ENCODE measurements at regions not wholly inside any gene's neighbourhood (a gene's known extent, or its start where the extent isn't known, plus 50 kb on each side); places are given as distances from the start of the nearest gene placed in this dataset.

DNA sequence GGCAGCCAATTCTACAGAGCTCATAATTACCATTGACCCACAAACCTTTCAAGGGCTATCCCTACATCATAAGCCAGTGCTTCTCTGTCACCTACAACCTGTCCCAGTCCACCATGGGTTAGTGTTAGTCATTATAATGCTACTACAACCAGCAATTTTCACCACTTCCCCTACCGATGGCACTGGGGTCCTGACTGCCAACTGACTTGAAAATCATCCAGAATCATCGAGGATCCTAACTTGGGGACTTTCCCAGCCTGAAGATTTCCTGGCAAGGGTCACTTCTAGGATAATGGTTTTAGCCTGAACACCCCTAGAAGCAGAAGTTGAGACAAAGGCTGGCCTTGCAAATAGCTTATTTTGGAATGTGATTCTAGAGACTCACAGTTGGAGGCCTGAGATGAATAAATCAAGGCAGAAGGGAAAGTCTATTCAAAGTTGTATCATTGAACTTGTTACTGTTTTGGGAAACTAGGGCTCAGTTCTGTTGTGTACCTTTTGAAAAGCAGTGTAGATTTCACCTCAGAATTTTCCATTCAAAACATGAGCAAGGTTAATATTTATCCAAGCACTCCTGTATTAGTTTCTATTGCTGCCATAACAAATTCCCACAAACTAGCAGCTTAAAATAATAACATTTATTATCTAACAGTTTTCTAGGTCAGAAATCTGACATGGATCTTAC, 633.0 kb downstream of the LRRC70 start:
- POLR2A ChIA-PET (ENCODE audit: unreplicated experiment) = no interaction called here
- Histone ChIP-seq H3K56ac (ENCODE audit: extremely low read depth, insufficient read depth, low read length) (no peak overlapping the region), H3K27me3 (ENCODE audit: control insufficient read depth, insufficient read depth, low read length) (no peaks in the 10 kb centered on the region), H3K4me1 (ENCODE audit: control insufficient read depth, insufficient read depth, low read length) (no peaks in the 10 kb centered on the region), H3K9me3 (ENCODE audit: control insufficient read depth, insufficient read depth, low read length) (peaks cover 4% of the 10 kb centered on the region; the same call in 1 of the 2 replicates), H3K23ac (ENCODE audit: low read depth, low read length) (no peak overlapping the region), H2AFZ (replicated peaks; ENCODE audit: low read length, poor library complexity) (no peak overlapping the region), H3K4me3 (ENCODE audit: insufficient read depth, low read depth, low read length) (no peak overlapping the region), H2BK20ac (ENCODE audit: low read depth, low read length) (no peak overlapping the region), H4K5ac (ENCODE audit: low read depth, low read length) (no peak overlapping the region), H3K9me1 (ENCODE audit: insufficient read depth, low read length) (no peaks in the 10 kb centered on the region), H3K18ac (ENCODE audit: low read depth, low read length) (no peak overlapping the region), H3K14ac (replicated peaks; ENCODE audit: low read depth, low read length) (no peak overlapping the region), H3K9ac (ENCODE audit: low read depth, low read length) (no peak overlapping the region), H2BK5ac (ENCODE audit: low read depth, low read length, poor library complexity, severe bottlenecking) (no peak overlapping the region), H3K79me1 (ENCODE audit: low read depth in 1 of 2, low read length in 2 of 2) (no peaks in the 10 kb centered on the region), H2AK9ac (replicated peaks; ENCODE audit: low read depth, low read length, poor library complexity) (no peak overlapping the region), H2BK120ac (ENCODE audit: low read depth, low read length) (no peak overlapping the region), H4K20me1 (ENCODE audit: insufficient read depth, low read length) (no peaks in the 10 kb centered on the region), H4K8ac (ENCODE audit: low read depth in 2 of 2, low read length in 2 of 2) (no peak overlapping the region), H2AK5ac (ENCODE audit: low read depth, low read length) (no peak overlapping the region), H2BK15ac (ENCODE audit: low read depth, low read length) (no peak overlapping the region), H3K4me2 (ENCODE audit: low read depth, low read length) (no peak overlapping the region), H3K4ac (ENCODE audit: low read depth, low read length) (no peak overlapping the region), H4K91ac (ENCODE audit: insufficient read depth, low read depth, low read length) (no peak overlapping the region), H3K36me3 (ENCODE audit: control insufficient read depth, insufficient read depth, low read length) (no peaks in the 10 kb centered on the region), H3K27ac (ENCODE audit: insufficient read depth, low read length) (no peak overlapping the region)
- dilution Hi-C loops (cut with HindIII; ENCODE audit: low sequenced_read_pairs, unreplicated experiment) (no loop called here), intact Hi-C loops (cut with micrococcal nuclease) (no loop called here), in situ Hi-C loops (cut with MboI; ENCODE audit: low sequenced_read_pairs) (no loop called here)
- no peak for TF ChIP-seq MXI1 (IDR thresholded peaks at IDR 0.05; ENCODE audit: borderline replicate concordance, low read depth, low read length)
- no peak for TF ChIP-seq RAD21 (IDR thresholded peaks at IDR 0.05; ENCODE audit: low read length)
- TF ChIP-seq, protein P1, sequence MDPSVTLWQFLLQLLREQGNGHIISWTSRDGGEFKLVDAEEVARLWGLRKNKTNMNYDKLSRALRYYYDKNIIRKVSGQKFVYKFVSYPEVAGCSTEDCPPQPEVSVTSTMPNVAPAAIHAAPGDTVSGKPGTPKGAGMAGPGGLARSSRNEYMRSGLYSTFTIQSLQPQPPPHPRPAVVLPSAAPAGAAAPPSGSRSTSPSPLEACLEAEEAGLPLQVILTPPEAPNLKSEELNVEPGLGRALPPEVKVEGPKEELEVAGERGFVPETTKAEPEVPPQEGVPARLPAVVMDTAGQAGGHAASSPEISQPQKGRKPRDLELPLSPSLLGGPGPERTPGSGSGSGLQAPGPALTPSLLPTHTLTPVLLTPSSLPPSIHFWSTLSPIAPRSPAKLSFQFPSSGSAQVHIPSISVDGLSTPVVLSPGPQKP (IDR thresholded peaks at IDR 0.05; ENCODE audit: borderline replicate concordance, low read depth, low read length) = no peak
- no peak for TF ChIP-seq MAFK (IDR thresholded peaks at IDR 0.05; ENCODE audit: low read depth, low read length)
- TF ChIP-seq, protein P2, sequence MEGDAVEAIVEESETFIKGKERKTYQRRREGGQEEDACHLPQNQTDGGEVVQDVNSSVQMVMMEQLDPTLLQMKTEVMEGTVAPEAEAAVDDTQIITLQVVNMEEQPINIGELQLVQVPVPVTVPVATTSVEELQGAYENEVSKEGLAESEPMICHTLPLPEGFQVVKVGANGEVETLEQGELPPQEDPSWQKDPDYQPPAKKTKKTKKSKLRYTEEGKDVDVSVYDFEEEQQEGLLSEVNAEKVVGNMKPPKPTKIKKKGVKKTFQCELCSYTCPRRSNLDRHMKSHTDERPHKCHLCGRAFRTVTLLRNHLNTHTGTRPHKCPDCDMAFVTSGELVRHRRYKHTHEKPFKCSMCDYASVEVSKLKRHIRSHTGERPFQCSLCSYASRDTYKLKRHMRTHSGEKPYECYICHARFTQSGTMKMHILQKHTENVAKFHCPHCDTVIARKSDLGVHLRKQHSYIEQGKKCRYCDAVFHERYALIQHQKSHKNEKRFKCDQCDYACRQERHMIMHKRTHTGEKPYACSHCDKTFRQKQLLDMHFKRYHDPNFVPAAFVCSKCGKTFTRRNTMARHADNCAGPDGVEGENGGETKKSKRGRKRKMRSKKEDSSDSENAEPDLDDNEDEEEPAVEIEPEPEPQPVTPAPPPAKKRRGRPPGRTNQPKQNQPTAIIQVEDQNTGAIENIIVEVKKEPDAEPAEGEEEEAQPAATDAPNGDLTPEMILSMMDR (conservative IDR thresholded peaks at IDR 0.05; ENCODE audit: low read depth, low read length) = no peak
- no peak for TF ChIP-seq POLR2A (IDR thresholded peaks at IDR 0.05; ENCODE audit: low read depth, low read length)
- TF ChIP-seq SMC3 (IDR thresholded peaks at IDR 0.05; ENCODE audit: low read depth, low read length) = no peak
- TF ChIP-seq, protein P3, sequence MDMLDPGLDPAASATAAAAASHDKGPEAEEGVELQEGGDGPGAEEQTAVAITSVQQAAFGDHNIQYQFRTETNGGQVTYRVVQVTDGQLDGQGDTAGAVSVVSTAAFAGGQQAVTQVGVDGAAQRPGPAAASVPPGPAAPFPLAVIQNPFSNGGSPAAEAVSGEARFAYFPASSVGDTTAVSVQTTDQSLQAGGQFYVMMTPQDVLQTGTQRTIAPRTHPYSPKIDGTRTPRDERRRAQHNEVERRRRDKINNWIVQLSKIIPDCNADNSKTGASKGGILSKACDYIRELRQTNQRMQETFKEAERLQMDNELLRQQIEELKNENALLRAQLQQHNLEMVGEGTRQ (IDR thresholded peaks at IDR 0.05; ENCODE audit: low read depth, low read length) = no peak
- TF ChIP-seq NFE2L2 (IDR thresholded peaks at IDR 0.05; ENCODE audit: low read depth, low read length) = no peak
- TF ChIP-seq RFX5 (IDR thresholded peaks at IDR 0.05; ENCODE audit: low read depth, low read length) = no peak
- TF ChIP-seq FOS (IDR thresholded peaks at IDR 0.05; ENCODE audit: low read depth, low read length) = no peak
- no peak for TF ChIP-seq BHLHE40 (IDR thresholded peaks at IDR 0.05; ENCODE audit: low read depth, low read length)
- TF ChIP-seq RCOR1 (IDR thresholded peaks at IDR 0.05; ENCODE audit: insufficient replicate concordance, low read length) = no peak
- no peak for ATAC-seq (ENCODE audit: low read depth)
- WGBS, 2 experiments (ENCODE audit: extremely low coverage in 2 of 2, insufficient read length in 1 of 2) = 0% methylated on average over 1 of the region's 2 CpGs; no CpG with 5 or more reads in 1 of the 2 experiments
- BruUV-seq (replicated peaks) = no TSS peak
- CTCF ChIA-PET = no interaction called here
- no peak for DNase-seq

Measured in IMR-90 (cell line).